Bronchial epithelial cell (primary cell): ENCODE measurements at regions not wholly inside any gene's neighbourhood (a gene's known extent, or its start where the extent isn't known, plus 50 kb on each side); places are given as distances from the start of the nearest gene placed in this dataset.
"Not testable (repeated sequence)": the region's sequence is repeated elsewhere in the genome, so short reads cannot be mapped to it uniquely, and the experiment has no call there.

Source experiments
- DNase-seq: peaks from one replicate; pipeline ENCODE4 v3.0.0-alpha.2; 2010; ENCODE audit warnings: low read depth
- FAIRE-seq: peaks from 2 replicates; lab custom pipeline; 2011; peaks lifted over from hg19 to GRCh38; lab: Jason Lieb, UNC
- H3K27me3 ChIP-seq: 2 replicates; pipeline ENCODE4 v1.5.1; 2011; ENCODE audit warnings: low read length; ENCODE audit not compliant: control insufficient read depth, insufficient read depth
- H3K36me3 ChIP-seq: 2 replicates; pipeline ENCODE4 v1.5.1; 2011; ENCODE audit warnings: low read length; ENCODE audit not compliant: control insufficient read depth, insufficient read depth
- H3K4me3 ChIP-seq: 2 replicates; pipeline ENCODE4 v1.5.1; 2011; ENCODE audit warnings: mild to moderate bottlenecking, low read depth, low read length, control low read depth
- TF ChIP-seq, protein P1 (sequence below): IDR thresholded peaks from 2 replicates; pipeline ENCODE4 v1.5.1; 2011; ENCODE audit warnings: mild to moderate bottlenecking, moderate library complexity, low read length, control low read depth, inconsistent platforms; ENCODE audit not compliant: insufficient read depth, severe bottlenecking

DNA sequence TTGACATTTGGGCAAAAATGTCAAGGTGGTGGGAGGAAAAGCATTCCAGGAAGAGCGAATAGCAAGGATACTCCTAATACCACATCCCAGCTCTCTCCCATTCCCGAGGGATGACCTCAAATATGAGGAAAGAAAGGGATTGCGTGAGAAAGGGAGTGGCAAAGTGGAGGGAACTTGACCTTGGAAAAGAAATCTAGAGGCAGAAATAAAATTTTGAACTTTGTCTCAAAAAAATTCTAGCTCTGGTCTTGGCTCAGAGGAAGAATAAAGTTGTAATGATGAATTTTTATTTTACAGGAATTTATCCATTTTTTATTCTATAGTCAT, 127.8 kb downstream of the TBX19 start:
- Histone ChIP-seq H3K36me3 (no peaks in the 10 kb centered on the region), H3K27me3 (no peaks in the 10 kb centered on the region), H3K4me3 (no peak overlapping the region)
- DNase-seq, result no peak
- no peak for FAIRE-seq
- TF ChIP-seq, protein P1, sequence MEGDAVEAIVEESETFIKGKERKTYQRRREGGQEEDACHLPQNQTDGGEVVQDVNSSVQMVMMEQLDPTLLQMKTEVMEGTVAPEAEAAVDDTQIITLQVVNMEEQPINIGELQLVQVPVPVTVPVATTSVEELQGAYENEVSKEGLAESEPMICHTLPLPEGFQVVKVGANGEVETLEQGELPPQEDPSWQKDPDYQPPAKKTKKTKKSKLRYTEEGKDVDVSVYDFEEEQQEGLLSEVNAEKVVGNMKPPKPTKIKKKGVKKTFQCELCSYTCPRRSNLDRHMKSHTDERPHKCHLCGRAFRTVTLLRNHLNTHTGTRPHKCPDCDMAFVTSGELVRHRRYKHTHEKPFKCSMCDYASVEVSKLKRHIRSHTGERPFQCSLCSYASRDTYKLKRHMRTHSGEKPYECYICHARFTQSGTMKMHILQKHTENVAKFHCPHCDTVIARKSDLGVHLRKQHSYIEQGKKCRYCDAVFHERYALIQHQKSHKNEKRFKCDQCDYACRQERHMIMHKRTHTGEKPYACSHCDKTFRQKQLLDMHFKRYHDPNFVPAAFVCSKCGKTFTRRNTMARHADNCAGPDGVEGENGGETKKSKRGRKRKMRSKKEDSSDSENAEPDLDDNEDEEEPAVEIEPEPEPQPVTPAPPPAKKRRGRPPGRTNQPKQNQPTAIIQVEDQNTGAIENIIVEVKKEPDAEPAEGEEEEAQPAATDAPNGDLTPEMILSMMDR, result no peak

DNA sequence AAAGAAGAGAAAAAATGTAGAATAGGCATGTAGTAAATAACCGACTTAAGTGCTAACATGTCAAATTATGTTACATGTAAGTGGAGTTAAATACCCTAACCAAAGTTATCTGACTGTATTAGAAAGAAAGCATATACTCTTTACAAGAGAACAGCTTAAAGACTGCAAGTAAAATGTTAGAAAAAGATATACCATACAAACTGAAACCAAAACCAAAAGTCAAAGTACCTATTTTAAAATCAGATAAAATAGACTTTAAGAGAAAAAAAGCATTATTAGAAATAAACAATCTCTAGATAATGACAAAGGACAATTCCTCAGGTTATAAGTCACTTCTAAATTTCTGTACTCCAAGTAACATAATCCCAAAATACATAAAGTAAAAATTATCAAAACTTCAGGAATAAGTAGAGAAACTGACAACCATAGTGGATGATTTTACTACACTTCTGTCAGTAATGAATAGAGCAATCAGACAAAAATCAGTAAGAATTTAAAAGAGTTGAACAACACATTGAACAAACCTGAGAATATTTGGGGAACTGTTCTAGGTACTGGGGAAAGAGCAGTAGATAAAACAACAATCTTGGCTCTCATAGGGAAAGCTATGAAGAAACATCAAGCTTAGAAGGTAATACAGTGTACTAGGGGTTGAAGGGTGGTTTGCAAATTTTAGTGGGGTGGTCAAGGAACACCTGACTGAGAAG, 127.3 kb downstream of the TBX19 start:
- Histone ChIP-seq H3K27me3 (no peaks in the 10 kb centered on the region), H3K36me3 (no peaks in the 10 kb centered on the region), H3K4me3 (no peak overlapping the region)
- TF ChIP-seq, protein P1, result no peak
- FAIRE-seq (no peak), DNase-seq (no peak)

DNA sequence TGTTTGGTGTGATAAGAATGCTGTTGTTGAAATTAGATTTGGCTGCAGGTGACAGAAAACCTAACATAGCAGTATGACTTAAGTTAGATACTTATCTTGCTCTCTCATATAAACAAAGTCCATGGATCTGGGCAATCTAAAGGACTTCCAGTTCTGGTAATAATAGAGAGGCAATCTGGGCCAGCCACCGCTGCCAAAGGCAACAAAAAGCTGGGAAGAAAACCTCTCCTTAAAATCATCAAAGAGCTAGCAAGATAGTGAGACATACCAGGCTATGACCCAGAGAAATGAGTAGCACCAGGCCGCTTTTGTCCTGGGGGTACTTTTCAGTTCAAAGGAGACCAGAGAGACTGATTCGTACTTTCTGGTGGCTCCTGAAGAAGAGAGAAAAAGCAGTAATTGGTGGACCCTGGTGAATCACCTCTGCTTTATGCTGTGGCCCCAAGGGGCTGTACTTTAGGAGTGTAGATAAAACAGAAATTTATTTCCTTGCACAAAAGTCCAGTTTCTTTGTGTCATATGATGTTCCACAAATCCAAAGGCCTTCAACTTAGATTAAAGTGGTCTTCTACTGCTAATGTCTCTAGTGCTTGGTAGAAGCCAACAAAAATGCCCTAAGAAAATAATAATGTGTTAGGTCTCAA, 125.4 kb downstream of the TBX19 start:
- DNase-seq (no peak), FAIRE-seq (no peak)
- TF ChIP-seq, protein P1, result no peak
- Histone ChIP-seq H3K27me3 (peaks cover 2% of the 10 kb centered on the region), H3K36me3 (no peaks in the 10 kb centered on the region), H3K4me3 (no peak overlapping the region)

DNA sequence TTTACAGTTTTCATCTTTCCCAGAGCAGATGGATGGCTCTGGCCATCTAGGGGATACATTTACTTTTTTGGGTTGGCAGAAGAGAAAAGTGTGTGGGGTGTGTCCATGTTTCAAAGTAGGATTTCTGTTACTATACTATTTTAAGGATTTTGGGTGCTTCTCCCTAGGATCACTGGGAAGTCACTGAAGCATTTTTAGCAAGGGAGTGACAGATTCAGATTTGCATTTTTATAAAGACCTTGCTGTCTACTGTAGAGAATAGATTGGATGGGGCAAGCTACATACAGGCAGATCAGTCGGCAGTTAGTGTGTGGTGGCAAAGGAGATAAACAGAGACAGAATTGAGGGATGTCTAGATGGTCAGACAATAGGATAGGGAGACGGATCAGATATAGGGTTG, 122.5 kb downstream of the TBX19 start:
- Histone ChIP-seq H3K27me3 (peaks cover 4% of the 10 kb centered on the region), H3K36me3 (no peaks in the 10 kb centered on the region), H3K4me3 (no peak overlapping the region)
- DNase-seq, result no peak
- no peak for FAIRE-seq
- TF ChIP-seq, protein P1, result no peak

DNA sequence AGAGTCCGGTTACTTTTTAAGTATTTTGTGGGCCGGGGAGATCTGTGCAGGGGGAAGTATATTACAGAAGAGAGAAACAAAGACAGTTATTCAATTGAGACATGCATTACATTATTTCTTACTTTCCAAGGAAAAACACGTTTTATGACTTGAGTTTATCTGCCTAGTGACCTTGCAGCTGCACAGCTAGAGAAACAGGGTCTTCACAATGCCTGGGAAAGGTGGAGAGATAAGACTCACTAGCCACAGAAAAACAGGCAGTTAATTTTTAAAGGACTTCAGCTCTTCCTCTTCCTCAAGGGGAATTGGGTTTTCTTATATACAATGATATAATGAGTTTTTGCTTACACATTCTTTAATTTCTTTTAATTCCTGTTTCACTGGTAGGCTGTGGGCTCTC, 121.8 kb downstream of the TBX19 start:
- H3K27me3 ChIP-seq, DNase-seq, H3K4me3 ChIP-seq, H3K36me3 ChIP-seq, FAIRE-seq: not testable (repeated sequence)

DNA sequence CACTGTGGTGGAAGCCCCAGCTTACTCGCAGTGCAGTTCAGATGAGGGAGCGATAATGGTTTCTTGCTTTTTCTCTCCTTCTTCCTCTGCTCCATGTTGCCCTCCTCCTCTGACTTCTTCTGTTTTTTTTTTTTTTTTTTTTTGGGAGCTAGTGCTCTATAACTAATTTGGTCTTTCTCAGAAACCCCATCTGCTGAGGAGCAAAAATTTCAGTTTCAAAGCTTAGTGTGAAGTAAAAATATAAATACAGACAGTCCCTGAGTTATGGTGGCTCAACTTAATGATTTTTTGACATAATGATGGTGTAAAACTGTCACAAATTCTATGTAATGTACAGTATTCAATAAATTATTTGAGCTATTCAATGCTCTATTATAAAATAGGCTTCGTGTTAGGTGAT, 120.7 kb downstream of the TBX19 start:
- Histone ChIP-seq H3K27me3 (peaks cover 4% of the 10 kb centered on the region), H3K4me3 (no peak overlapping the region), H3K36me3 (no peaks in the 10 kb centered on the region)
- TF ChIP-seq, protein P1, result no peak
- DNase-seq (no peak), FAIRE-seq (no peak)
